ENCODE measurements at regions not wholly inside any gene's neighbourhood (a gene's known extent, or its start where the extent isn't known, plus 50 kb on each side); places are given as distances from the start of the nearest gene placed in this dataset.

DNA sequence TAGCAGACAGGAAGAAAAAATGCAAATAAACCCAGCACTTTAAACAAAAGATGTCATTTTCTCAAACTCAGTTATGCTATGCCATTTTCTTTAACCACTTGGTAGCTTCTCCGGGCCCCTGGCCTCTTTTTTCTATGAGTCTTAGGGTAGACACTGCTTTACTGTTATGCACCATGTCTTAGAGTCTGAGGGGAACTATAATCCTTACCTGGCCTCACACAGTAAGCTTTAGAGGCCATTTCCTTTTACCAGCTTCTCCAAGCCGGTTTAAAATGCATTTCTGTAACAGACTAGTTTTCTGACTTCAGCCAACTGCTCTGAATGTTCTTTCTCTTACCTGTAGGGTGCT, 73.7 kb upstream of the EDEM3 start:
- 76 to 78% (median 77%) methylated on average over 2 of the region's 2 CpGs for whole genome bisulfite sequencing, 5 donors
- H3K36me3 ChIP-seq, result peaks cover 0 to 32% (median 0%) of the 10 kb centered on the region in 6 donors
- no peaks in the 10 kb centered on the region for H3K27me3 ChIP-seq (replicated peaks in 1 of 7)
- H3K27ac ChIP-seq, result no peak overlapping the region
- H3K4me1 ChIP-seq, result peaks cover 0 to 31% (median 11%) of the 10 kb centered on the region in 6 donors
- no peak overlapping the region for H3K4me3 ChIP-seq
- intact Hi-C loops (cut with DNase I; ENCODE audit: low total_unique reads), result no loop called here
- H3K9me3 ChIP-seq, result no peaks in the 10 kb centered on the region
- DNase-seq, result no peak
- TF ChIP-seq, protein P1, sequence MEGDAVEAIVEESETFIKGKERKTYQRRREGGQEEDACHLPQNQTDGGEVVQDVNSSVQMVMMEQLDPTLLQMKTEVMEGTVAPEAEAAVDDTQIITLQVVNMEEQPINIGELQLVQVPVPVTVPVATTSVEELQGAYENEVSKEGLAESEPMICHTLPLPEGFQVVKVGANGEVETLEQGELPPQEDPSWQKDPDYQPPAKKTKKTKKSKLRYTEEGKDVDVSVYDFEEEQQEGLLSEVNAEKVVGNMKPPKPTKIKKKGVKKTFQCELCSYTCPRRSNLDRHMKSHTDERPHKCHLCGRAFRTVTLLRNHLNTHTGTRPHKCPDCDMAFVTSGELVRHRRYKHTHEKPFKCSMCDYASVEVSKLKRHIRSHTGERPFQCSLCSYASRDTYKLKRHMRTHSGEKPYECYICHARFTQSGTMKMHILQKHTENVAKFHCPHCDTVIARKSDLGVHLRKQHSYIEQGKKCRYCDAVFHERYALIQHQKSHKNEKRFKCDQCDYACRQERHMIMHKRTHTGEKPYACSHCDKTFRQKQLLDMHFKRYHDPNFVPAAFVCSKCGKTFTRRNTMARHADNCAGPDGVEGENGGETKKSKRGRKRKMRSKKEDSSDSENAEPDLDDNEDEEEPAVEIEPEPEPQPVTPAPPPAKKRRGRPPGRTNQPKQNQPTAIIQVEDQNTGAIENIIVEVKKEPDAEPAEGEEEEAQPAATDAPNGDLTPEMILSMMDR (IDR thresholded peaks at IDR 0.05 in 8 of 11, conservative IDR thresholded peaks at IDR 0.05 in 3 of 11), result no peak
- no peak for TF ChIP-seq POLR2AphosphoS5 (IDR thresholded peaks at IDR 0.05)
- no peak for TF ChIP-seq POLR2A (IDR thresholded peaks at IDR 0.05)

DNA sequence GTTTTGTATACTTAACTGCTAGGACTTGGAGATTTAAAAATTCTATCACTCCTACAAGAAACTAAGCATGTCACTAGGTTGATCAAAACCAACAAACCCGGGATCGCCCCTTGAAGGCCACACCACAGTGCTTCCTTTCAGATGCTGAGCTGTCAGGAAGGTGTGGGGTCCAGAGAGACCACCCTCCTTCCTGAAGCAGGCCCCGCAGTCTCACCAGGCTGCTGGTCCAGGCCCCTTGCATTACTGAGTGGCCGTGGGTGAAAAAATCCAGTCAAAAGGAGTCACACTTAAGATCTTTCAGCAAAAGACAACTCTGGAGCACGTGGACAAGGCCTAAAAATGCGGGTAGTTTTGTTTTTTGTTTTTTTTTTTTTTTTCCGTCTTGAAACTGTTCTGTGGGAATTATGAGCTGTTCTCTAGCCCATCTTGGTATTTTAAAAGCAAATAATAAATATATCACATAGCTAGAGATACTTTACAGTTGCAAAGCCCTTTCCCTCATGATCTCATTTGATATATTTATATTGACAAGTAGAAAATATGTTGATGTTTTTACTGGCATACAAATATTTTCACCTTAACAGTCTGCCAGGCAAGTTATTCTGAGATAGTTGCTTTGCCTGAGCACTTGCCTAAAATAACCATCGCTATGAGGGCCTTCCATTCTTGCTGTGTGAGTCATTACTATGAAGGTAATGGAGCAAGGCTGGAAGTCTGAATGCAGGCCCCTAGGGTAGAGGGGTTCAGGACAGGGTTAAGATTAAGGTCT, 73.1 kb upstream of the EDEM3 start:
- Histone ChIP-seq H3K36me3 (peaks cover 0 to 37% (median 3%) of the 10 kb centered on the region in 6 donors), H3K27me3 (replicated peaks in 1 of 7) (no peaks in the 10 kb centered on the region), H3K4me1 (peaks cover 0 to 37% (median 11%) of the 10 kb centered on the region in 6 donors), H3K4me3 (no peak overlapping the region), H3K27ac (no peak overlapping the region), H3K9me3 (no peaks in the 10 kb centered on the region)
- intact Hi-C loops (cut with DNase I; ENCODE audit: low total_unique reads), result no loop called here
- TF ChIP-seq, protein P1 (IDR thresholded peaks at IDR 0.05 in 8 of 11, conservative IDR thresholded peaks at IDR 0.05 in 3 of 11), result no peak
- TF ChIP-seq POLR2AphosphoS5 (IDR thresholded peaks at IDR 0.05), result no peak
- no peak for TF ChIP-seq POLR2A (IDR thresholded peaks at IDR 0.05)
- no peak for DNase-seq
- 79 to 89% (median 86%) methylated on average over 8 of the region's 8 CpGs for WGBS, 5 donors

DNA sequence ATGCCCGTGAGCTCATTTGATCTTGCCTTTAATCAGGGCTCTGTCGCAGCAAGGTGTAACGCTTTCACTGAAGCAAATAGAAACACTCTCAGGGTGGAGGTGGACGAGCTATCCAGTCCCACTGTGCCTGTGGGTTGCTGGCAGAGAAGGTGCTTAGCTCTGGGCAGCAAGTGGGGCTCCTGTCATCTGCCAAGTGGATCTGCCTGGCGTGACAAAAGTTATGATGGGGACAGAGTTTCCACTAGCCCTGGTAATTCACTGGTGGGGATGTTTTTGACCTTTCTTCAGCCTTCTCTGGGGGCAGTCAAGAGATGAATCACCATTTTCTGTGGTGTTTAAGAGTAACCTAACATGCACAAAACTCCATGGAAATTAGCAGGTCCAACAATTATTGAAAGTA, 71.3 kb upstream of the EDEM3 start:
- Histone ChIP-seq H3K9me3 (no peaks in the 10 kb centered on the region), H3K36me3 (peaks cover 0 to 45% (median 9%) of the 10 kb centered on the region in 6 donors), H3K4me3 (no peak overlapping the region), H3K27ac (peak overlapping the region in 5 of 8 donors; percentile 11 to 75 (median 48)), H3K27me3 (replicated peaks in 1 of 7) (no peaks in the 10 kb centered on the region), H3K4me1 (peaks cover 0 to 37% (median 11%) of the 10 kb centered on the region in 6 donors)
- DNase-seq, result no peak
- WGBS, 5 donors, result 75 to 92% (median 80%) methylated on average over 5 of the region's 5 CpGs
- intact Hi-C loops (cut with DNase I; ENCODE audit: low total_unique reads), result no loop called here
- TF ChIP-seq, protein P1 (IDR thresholded peaks at IDR 0.05 in 8 of 11, conservative IDR thresholded peaks at IDR 0.05 in 3 of 11), result no peak
- TF ChIP-seq POLR2AphosphoS5 (IDR thresholded peaks at IDR 0.05) (no peak), POLR2A (IDR thresholded peaks at IDR 0.05) (no peak)

DNA sequence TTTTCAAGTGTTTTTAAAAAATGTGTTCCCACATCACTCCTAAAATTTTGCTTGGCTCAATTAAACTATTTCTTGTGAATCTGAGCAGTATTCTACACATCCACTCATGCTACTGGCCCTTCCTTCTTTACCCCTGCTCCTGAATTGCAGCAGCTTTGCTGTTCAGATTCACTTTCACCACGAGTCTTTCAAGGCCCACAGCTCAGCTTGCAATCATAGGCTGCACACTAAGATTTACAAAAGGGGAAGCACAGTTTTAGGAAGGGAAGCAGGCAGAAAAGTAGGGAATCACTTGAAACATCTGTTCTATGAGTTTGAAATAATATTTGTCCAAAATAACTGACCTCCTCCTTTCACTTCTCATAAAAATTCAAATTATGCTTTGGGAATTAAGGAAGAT, 70.9 kb upstream of the EDEM3 start:
- DNase-seq, result no peak

More for the DNA sequence above, 70.9 kb upstream of the EDEM3 start:
- Histone ChIP-seq H3K4me3 (no peak overlapping the region), H3K9me3 (no peaks in the 10 kb centered on the region), H3K4me1 (peaks cover 0 to 37% (median 11%) of the 10 kb centered on the region in 6 donors), H3K36me3 (peaks cover 0 to 45% (median 9%) of the 10 kb centered on the region in 6 donors), H3K27me3 (replicated peaks in 1 of 7) (no peaks in the 10 kb centered on the region), H3K27ac (peak overlapping the region in 6 of 8 donors; percentile 10 to 75 (median 46))
- intact Hi-C loops (cut with DNase I; ENCODE audit: low total_unique reads), result no loop called here
- TF ChIP-seq POLR2AphosphoS5 (IDR thresholded peaks at IDR 0.05) (no peak), POLR2A (IDR thresholded peaks at IDR 0.05) (no peak)
- TF ChIP-seq, protein P1 (IDR thresholded peaks at IDR 0.05 in 8 of 11, conservative IDR thresholded peaks at IDR 0.05 in 3 of 11), result no peak
- WGBS, 5 donors, result 23 to 50% (median 34%) methylated on average over 1 of the region's 1 CpG

Data from spleen (tissue), 11 donors.